ENCODE measurements at regions not wholly inside any gene's neighbourhood (a gene's known extent, or its start where the extent isn't known, plus 50 kb on each side); places are given as distances from the start of the nearest gene placed in this dataset.

DNA sequence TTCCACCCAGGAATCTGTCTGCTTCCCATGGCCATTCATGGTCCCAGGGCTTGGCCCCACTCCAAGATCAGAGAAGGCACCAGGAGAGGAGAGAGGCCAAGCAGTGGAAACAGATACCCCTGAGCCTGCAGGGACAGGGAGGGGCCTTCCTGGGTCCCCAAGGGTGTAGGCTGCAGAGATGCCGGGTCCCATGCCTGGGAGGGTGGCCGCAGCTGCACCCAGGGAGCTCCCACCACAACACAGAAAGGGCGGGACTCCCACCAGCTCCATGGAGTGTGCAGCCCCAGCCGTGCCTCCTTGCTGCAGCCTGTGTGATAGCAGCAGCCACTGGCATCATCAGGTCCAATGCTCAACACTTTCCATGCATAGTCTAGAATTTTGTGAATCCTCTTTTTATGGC is 331.5 kb downstream of the UACA start:
- Histone ChIP-seq H3K36me3 (ENCODE audit: control insufficient read depth, insufficient read depth, low read length) (no peaks in the 10 kb centered on the region), H2AFZ (no peak overlapping the region), H3K27me3 (ENCODE audit: control insufficient read depth, insufficient read depth, low read length) (no peaks in the 10 kb centered on the region), H3K79me2 (no peaks in the 10 kb centered on the region), H3K4me3 (ENCODE audit: low read depth, low read length) (no peak overlapping the region), H3K27ac (no peak overlapping the region), H3K4me2 (ENCODE audit: low read length) (no peak overlapping the region), H3K4me1 (peaks cover 3% of the 10 kb centered on the region), H3K9ac (no peak overlapping the region), H3K9me3 (ENCODE audit: control insufficient read depth, low read length) (no peaks in the 10 kb centered on the region)
- TF ChIP-seq, protein P1, sequence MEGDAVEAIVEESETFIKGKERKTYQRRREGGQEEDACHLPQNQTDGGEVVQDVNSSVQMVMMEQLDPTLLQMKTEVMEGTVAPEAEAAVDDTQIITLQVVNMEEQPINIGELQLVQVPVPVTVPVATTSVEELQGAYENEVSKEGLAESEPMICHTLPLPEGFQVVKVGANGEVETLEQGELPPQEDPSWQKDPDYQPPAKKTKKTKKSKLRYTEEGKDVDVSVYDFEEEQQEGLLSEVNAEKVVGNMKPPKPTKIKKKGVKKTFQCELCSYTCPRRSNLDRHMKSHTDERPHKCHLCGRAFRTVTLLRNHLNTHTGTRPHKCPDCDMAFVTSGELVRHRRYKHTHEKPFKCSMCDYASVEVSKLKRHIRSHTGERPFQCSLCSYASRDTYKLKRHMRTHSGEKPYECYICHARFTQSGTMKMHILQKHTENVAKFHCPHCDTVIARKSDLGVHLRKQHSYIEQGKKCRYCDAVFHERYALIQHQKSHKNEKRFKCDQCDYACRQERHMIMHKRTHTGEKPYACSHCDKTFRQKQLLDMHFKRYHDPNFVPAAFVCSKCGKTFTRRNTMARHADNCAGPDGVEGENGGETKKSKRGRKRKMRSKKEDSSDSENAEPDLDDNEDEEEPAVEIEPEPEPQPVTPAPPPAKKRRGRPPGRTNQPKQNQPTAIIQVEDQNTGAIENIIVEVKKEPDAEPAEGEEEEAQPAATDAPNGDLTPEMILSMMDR (IDR thresholded peaks at IDR 0.05) = no peak

DNA sequence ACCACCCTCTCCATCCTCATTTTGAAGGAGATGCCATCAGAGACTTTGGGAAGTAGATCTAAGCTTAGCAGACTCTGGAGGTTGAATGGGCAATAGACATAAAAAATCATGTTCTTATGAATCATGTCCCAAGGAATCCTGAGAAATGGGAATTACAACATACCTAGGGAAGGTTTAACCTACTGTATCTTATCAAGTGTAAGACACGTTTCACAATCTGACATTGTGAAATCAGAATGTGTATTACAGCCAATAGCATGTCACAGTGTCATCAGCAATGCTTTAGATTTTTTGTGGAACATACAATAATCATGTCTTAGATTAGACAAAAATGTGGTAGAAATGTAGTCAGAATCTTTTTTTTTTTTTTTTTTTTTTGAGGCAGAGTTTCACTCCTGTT is 332.4 kb upstream of the TLE3 start:
- H3K4me1 ChIP-seq = peaks cover 3% of the 10 kb centered on the region
- no peak overlapping the region for H3K27ac ChIP-seq
- no peak overlapping the region for H3K9ac ChIP-seq
- H3K36me3 ChIP-seq (ENCODE audit: control insufficient read depth, insufficient read depth, low read length) = no peaks in the 10 kb centered on the region
- no peak overlapping the region for H3K4me2 ChIP-seq (ENCODE audit: low read length)
- no peaks in the 10 kb centered on the region for H3K79me2 ChIP-seq
- TF ChIP-seq, protein P1 (IDR thresholded peaks at IDR 0.05) = no peak
- no peak overlapping the region for H3K4me3 ChIP-seq (ENCODE audit: low read depth, low read length)
- no peaks in the 10 kb centered on the region for H3K27me3 ChIP-seq (ENCODE audit: control insufficient read depth, insufficient read depth, low read length)
- no peak overlapping the region for H2AFZ ChIP-seq
- no peaks in the 10 kb centered on the region for H3K9me3 ChIP-seq (ENCODE audit: control insufficient read depth, low read length)

DNA sequence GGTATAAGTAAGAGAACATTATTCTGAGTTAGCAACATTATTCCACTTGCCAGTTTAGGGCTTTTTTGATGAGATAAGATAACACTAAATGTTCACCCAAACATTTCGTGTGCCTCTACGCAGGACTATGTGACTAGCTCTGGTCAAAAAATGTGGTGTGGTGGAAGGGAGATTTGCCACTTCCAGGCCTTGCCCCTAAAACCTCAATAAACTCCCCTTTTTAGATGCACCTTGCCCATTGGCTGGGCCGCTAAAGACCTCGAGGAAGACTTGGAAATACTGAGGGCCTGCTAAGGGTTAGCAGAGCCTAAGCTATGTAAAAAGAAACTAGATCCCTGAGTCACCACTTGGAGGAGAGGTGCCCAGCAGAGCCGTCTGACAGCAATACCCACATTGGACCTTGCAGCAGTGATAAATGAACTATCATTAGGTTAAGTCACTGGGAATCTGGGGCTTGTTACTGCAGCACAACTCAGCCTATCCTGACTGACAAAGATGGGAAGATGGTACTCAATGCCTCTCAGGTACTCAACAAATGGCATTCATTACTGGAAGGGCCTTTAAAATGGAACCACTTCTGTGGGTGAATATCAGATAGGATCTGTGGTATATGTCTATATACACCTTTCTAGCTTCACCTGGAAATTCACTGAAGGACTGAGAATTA is 331.5 kb upstream of the TLE3 start:
- Histone ChIP-seq H3K4me1 (peaks cover 3% of the 10 kb centered on the region), H3K27ac (no peak overlapping the region), H3K79me2 (no peaks in the 10 kb centered on the region), H3K9ac (no peak overlapping the region), H3K9me3 (ENCODE audit: control insufficient read depth, low read length) (no peaks in the 10 kb centered on the region), H2AFZ (no peak overlapping the region), H3K4me2 (ENCODE audit: low read length) (no peak overlapping the region), H3K4me3 (ENCODE audit: low read depth, low read length) (no peak overlapping the region), H3K27me3 (ENCODE audit: control insufficient read depth, insufficient read depth, low read length) (no peaks in the 10 kb centered on the region), H3K36me3 (ENCODE audit: control insufficient read depth, insufficient read depth, low read length) (no peaks in the 10 kb centered on the region)
- TF ChIP-seq, protein P1 (IDR thresholded peaks at IDR 0.05) = no peak

DNA sequence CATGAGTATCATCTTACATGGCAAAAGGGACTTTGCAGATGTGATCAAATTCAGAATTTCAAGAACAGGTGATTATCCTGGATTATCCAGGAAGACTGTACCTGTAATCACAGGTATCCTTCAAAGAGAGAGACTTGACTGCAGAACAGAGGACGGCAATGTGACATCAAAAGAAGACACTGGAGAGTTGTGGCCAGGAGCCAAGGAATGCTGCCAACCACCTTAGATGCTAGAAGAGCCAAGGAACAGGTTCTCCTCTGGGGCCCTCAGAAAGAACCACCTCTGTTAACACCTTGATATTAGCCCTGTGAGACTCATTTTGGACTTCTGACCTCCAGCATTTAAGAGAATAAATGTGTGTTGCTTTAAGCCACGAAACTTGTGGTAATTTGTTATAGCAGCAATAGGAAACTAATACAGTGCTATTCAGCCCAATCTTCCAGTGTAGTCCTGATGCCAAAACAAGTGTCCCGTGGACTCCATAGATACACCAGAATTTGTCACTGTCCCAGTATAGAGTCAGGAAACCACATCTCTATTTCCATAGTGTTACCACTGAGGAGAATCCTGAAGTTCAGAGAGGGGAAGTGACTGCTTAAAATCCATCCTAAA is 330.6 kb upstream of the TLE3 start:
- Histone ChIP-seq H3K9ac (no peak overlapping the region), H3K36me3 (ENCODE audit: control insufficient read depth, insufficient read depth, low read length) (no peaks in the 10 kb centered on the region), H3K9me3 (ENCODE audit: control insufficient read depth, low read length) (no peaks in the 10 kb centered on the region), H2AFZ (no peak overlapping the region), H3K4me3 (ENCODE audit: low read depth, low read length) (no peak overlapping the region), H3K27ac (no peak overlapping the region), H3K4me1 (peaks cover 3% of the 10 kb centered on the region), H3K79me2 (no peaks in the 10 kb centered on the region), H3K4me2 (ENCODE audit: low read length) (no peak overlapping the region), H3K27me3 (ENCODE audit: control insufficient read depth, insufficient read depth, low read length) (no peaks in the 10 kb centered on the region)
- TF ChIP-seq, protein P1 (IDR thresholded peaks at IDR 0.05) = no peak

Measured in parathyroid adenoma (tissue), 2 donors.